NT2/D1 (cell line): ENCODE measurements at regions not wholly inside any gene's neighbourhood (a gene's known extent, or its start where the extent isn't known, plus 50 kb on each side); places are given as distances from the start of the nearest gene placed in this dataset.
"Not testable (repeated sequence)": the region's sequence is repeated elsewhere in the genome, so short reads cannot be mapped to it uniquely, and the experiment has no call there.

Experiments used
- SUZ12 ChIP-seq: IDR thresholded peaks from 2 replicates; pipeline ENCODE4 v1.6.1; 2011; ENCODE audit not compliant: insufficient read length, insufficient read depth; ENCODE audit errors: extremely low read depth
- YY1 ChIP-seq: IDR thresholded peaks from 2 replicates; pipeline ENCODE4 v1.6.1; 2011; ENCODE audit not compliant: insufficient read length, insufficient read depth
- ZNF274 ChIP-seq: IDR thresholded peaks from 2 replicates; pipeline ENCODE4 v1.6.1; 2011; ENCODE audit warnings: mild to moderate bottlenecking, low read depth, low read length

- TF ChIP-seq YY1, SUZ12, ZNF274: not testable (repeated sequence)
Measured at GRCh38 chr9:66820014-66820660, 80.4 kb upstream of the ZNF658 start.
